HG02852 (cell line): ENCODE measurements at regions not wholly inside any gene's neighbourhood (a gene's known extent, or its start where the extent isn't known, plus 50 kb on each side); places are given as distances from the start of the nearest gene placed in this dataset.
A peak's percentile ranks its signal among the peaks of the same experiment; 100 is the strongest.
"Not testable (repeated sequence)": the region's sequence is repeated elsewhere in the genome, so short reads cannot be mapped to it uniquely, and the experiment has no call there.

Source experiments
- ATAC-seq: cut with Tn5 transposase; IDR thresholded peaks from one replicate; pipeline ENCODE4 v1.9.1; 2021; ENCODE audit warnings: mild to moderate bottlenecking, moderate library complexity; ENCODE audit not compliant: unreplicated experiment

GRCh38 chrX:53883196-53883595, 161.1 kb downstream of the PHF8 start:
- no peak for ATAC-seq

DNA sequence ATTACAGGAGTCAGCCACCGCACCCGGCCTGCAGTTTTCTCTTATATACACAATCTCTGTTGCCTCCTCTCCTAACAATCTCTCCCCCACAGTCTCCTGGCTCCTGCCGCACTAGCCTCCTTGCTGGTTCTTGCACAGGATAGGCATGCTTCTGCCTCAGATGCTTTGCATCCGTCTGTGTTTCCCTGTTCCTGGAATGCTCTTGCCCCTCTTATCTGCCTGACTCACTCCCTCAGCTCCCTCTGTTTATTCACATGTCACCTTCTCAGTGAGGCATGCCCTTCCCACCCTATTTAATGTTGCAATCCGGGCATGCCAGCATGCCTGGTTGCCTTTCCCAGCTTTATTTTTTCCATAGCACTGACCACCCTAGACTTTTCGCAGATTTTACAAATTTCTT, 161.9 kb downstream of the PHF8 start:
- ATAC-seq: no peak

DNA sequence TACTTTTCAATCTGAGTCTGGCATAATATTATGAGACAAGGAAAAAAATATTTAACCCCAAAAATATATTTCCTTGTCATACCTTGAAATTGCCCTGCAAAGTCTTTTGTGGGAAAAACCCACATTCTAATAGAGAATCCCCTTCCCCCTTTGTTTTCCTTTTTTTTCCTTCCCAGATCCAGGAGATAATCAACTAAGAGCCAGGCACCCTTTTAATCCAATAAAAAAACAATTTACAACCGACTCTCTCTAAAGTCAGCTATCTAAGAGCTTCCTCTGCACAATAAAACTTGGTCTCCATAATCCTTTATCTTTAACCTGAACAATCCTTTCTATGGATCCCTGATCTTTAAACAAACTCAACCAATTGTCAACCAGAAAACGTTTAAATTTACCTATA, 163.5 kb downstream of the PHF8 start:
- ATAC-seq: not testable (repeated sequence)

- ATAC-seq: no peak
These were observed 173.4 kb upstream of the HUWE1 start for GRCh38 chrX:53859890-53860289.

- ATAC-seq: peak; percentile 60
These were observed 145.4 kb upstream of the HUWE1 start for GRCh38 chrX:53831662-53832635.

DNA sequence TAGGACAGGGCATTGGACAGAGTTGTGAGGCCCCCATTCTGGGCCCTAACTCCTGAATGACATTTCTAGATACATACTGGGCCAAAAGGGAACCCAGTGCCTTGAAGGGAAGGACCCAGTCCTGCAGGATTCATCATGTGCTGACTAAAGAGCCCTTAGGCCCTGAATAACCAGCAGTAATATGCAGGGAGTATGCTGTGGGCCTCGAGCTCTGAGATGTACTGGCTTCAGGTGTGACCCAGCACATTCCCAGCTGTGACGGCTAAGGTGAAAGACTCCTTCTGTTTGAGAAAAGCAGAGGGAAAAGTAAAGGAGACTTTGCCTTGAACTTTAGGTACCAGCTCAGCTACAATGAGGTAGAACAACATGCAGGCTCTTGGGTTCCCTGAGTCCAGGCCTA, 138.2 kb upstream of the HUWE1 start:
- no peak for ATAC-seq

- ATAC-seq: not testable (repeated sequence)
These were observed 131.6 kb upstream of the HUWE1 start for GRCh38 chrX:53818115-53818514.

GRCh38 chrX:53817548-53817947, 131.0 kb upstream of the HUWE1 start:
- no peak for ATAC-seq

- ATAC-seq: no peak
These were observed 127.3 kb upstream of the HUWE1 start for GRCh38 chrX:53813670-53814440.

GRCh38 chrX:53798281-53798680, 111.8 kb upstream of the HUWE1 start:
- no peak for ATAC-seq

- no peak for ATAC-seq
These were observed 109.1 kb upstream of the HUWE1 start for GRCh38 chrX:53795576-53795975.

GRCh38 chrX:53794181-53794580, 107.7 kb upstream of the HUWE1 start:
- ATAC-seq: no peak

- no peak for ATAC-seq
These were observed 82.3 kb upstream of the HUWE1 start for GRCh38 chrX:53768865-53769264.

DNA sequence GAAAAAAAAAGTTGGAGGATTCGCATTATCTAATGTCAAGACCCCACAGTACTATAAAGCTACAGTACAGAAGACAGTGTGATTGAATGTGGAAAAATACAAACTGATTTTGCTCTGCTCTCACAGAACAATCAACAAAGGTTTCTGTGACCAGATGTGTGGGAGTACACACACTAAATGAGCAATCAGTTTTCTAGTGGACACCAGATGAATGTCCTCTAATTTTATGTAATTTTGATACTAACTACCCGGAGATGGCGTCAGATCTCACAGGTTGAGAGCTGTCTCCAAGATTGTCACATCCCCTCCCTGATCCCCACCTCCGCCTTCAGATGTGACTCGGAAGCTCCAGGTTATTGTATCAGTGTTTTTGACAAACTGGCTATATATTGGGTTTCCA, 81.9 kb upstream of the HUWE1 start:
- no peak for ATAC-seq

DNA sequence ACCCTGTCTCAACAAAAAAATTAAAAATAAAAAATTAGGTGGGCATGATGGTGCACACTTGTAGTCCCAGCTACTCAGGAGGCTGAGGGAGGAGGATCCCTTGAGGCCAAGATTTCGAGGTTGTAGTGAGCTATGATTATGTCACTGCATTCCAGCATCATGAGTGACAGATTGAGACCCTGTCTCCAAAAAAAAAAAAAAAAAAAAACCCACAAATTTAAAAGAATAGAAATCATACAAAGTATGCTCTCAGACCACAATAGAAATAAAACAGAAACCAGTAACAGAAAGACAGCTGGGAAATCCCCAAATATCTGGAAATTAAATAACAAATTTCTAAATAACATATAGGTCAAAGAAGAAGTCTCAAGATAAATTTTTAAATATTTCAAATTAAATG, 81.0 kb upstream of the HUWE1 start:
- ATAC-seq: no peak

DNA sequence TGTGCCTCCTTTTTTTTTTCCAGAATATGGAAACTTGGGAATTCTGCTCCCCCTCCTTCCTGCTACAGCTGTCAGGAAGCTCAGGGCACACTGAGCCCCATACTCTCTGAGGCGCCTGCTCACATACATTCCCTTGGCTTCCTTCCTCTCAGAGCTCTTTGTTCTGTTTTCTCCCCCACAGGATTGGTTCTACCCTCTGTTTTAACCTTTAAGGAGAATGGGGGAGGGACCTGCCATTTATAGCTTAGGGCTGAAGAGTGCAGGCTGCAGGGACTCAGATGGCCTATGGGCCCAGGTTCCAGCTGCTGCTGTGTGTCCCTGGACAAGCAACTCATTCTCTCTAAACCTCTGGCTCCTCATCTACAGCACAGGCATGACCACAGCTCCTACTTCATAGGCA, 70.7 kb upstream of the HUWE1 start:
- not testable (repeated sequence) for ATAC-seq

DNA sequence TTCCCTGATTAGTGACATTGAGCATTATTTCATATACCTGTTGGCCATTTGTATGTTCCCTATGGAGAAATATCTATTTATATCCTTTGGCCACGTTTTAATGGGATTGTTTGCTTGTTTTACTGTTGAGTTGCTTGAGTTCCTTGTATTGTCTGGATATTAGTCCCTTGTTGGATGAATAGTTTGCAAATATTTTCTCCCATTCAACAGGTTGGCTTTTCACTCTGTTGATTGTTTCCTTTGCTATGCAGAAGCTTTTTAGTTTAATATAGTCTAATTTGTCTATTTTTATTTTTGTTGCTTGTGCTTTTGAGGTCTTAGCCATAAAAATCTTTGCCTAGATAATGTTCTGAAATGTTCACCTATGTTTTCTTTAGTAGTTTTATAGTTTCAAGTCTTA, 60.2 kb upstream of the HUWE1 start:
- ATAC-seq: no peak

GRCh38 chrX:53743244-53743643, 56.7 kb upstream of the HUWE1 start:
- ATAC-seq: no peak

DNA sequence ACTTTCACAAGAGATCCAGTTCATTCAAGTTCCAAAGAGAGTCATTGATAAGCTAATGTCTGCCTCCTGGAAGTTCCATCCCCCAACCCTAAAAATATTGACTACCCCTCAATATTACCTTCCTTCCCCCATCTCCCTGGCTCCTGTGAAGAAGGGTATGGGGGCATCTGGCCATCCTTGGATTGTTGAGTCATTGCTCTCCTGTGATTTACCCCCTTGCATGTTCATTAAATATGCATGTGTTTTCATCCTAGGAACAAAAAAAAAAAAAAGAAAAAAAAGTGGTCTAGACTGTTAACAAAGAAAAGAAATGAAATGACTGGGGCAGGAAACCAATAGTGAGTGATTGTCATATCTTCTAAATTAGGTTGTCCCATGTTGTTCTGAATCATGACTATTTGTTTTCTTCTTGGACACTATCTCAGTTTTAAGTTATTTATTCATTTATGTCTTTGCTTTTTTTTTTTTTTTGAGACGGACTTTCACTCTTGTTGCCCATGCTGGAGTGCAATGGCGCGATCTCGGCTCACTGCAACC, 51.9 kb upstream of the HUWE1 start:
- no peak for ATAC-seq
